GM20000 (cell line): ENCODE measurements at regions not wholly inside any gene's neighbourhood (a gene's known extent, or its start where the extent isn't known, plus 50 kb on each side); places are given as distances from the start of the nearest gene placed in this dataset.

Experiments used
- DNase-seq: peaks from one replicate; pipeline ENCODE4 v3.0.0; 2012; ENCODE audit warnings: low spot score
- CTCF ChIP-seq: IDR thresholded peaks from 2 replicates; pipeline ENCODE4 v1.5.1; 2012; ENCODE audit warnings: mild to moderate bottlenecking, control low read depth; ENCODE audit errors: extremely low read depth, missing control alignments

DNA sequence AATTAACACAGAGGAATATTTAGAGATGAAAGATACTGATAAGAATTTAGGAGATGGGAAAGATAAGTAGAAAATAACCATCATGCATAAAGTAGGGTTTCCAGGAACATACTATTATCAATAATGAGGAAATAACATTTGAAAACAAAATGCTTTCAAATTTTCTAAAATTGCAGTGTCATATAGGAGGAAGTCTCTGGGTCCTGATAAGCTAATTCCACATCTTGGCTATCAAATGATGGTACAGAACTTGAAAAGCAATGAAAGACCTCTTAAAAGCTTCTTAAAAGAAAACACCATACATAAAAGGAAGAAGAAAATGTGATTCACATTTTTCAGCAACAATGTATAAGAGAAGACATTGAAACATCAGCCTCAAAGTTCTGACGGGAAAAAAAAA, 1024.8 kb downstream of the TSN start:
- TF ChIP-seq CTCF = no peak
- no peak for DNase-seq

GRCh38 chr2:122794100-122794499, 1038.6 kb downstream of the TSN start:
- DNase-seq = no peak
- no peak for TF ChIP-seq CTCF

- TF ChIP-seq CTCF = no peak
- DNase-seq = no peak
These were observed 1040.3 kb downstream of the TSN start for GRCh38 chr2:122795763-122796162.

- TF ChIP-seq CTCF = no peak
- DNase-seq = no peak
These were observed 1043.9 kb downstream of the TSN start for GRCh38 chr2:122799391-122799790.

DNA sequence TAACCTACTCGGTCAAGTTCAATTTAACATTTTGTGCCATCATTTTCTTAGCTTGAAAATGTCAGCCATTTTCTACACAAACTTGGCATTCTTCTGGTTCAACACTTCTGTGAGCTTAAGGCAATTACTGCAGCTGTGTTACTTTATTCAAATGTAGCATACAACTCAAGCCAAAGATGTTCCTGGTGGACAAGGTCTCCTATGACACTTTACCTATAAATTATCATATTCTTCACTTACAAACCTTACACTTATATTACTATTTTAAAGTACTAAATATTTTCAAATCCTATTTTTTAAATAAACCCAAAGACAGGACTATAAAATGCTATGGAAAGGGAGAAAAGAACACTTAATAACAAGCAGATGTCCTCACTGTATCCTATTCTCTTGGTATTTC, 1045.3 kb downstream of the TSN start:
- no peak for TF ChIP-seq CTCF
- no peak for DNase-seq

DNA sequence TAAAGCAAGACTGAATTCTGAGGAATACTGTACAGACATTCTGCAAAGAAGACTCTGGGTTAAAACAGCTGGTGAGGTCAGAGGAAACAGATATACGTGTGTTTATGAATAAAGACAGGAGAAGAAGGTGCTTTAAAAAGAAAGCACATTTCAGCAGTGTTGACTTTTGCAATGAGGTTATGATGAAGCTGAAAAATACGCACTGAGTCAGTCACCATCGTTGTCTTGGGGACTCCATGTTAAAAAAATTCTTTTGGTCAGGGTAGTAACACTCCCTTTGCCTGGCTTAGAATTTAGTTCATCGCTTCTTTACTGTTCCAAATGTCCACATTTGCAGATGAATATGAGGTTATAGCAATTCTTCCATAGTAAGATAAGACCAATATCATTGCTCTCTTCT, 1049.0 kb downstream of the TSN start:
- TF ChIP-seq CTCF = no peak
- DNase-seq = no peak

DNA sequence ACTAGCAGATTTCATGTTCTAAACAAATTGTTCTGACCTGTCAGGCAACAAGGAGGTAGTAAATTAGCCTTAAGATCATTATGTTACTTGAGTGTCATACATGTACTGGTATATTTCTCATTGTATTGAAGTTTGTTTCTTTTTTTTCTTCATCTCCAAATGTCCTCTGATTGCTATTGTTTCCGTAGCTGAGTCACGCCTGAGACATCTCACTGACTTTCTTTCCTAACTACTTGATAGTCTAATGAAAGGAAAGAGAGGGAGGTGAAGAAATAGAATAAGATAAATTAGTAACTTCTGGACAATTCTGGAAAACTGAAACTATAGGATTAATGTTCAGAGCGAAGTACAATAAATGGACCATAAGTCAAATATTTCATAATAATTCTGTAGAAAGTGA, 1049.9 kb downstream of the TSN start:
- TF ChIP-seq CTCF = no peak
- DNase-seq = no peak
